Right lobe of liver (tissue), 4 donors: ENCODE measurements at regions not wholly inside any gene's neighbourhood (a gene's known extent, or its start where the extent isn't known, plus 50 kb on each side); places are given as distances from the start of the nearest gene placed in this dataset.

Experiments used
- POLR2A ChIP-seq: fragments of 450-650 bp; IDR thresholded peaks from one replicate; pipeline ENCODE4 v1.6.1; 2017; ENCODE audit warnings: antibody characterized with exemption, mild to moderate bottlenecking
- TF ChIP-seq, protein P1 (sequence below), 4 donors: fragments of 200-600 bp in 3 of 4; fragments of 450-650 bp in 1 of 4; IDR thresholded peaks; one replicate each; pipeline versions ENCODE4 v1.5.1 to v1.8.0; 2016 to 2022; ENCODE audit warnings: antibody characterized with exemption in 4 of 4, mild to moderate bottlenecking in 2 of 4
- donor health status: DM: no; HTN: no; CAD: no.
- donor health status: DM: no; HTN: no; CAD: no.
- donor health status: DM: no; HTN: yes; CAD: no.

DNA sequence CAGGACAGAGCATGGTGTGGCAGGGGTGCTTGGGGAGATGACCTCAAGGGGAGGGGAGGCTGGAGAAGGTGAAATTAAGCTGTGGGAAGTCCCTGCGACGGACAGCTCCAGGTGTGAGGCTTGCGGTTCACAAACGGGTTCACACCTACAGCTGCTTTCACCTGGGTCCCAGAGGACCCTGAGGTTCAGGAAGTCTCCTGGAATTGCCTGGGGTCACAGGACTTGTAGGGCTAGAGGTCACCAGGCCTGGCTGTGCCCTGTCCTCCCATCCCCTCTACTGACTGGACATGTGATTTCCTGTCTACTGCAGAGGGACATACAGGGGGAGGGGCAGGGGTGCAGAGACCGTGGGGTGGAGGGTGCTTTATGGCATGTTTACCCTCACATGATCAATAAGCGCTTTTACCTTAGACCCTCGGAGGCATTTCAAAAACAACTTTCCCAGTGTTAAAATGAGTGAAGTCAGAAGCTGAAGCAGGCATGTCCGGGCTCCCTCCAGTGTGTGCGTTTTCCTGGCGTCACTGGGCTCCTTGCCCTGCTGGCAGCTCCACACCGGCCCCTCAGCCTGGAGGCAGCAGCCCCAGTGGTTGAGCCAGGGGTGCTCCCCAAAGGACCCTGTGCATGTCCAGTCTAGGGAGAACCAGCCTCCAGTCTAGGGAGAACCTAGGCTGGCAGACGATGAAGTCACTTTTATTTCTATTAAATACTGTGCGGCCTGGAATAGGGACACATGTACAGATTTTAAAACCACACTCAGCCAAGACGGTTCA, 66.6 kb upstream of the IGFBP3 start:
- TF ChIP-seq, protein P1, sequence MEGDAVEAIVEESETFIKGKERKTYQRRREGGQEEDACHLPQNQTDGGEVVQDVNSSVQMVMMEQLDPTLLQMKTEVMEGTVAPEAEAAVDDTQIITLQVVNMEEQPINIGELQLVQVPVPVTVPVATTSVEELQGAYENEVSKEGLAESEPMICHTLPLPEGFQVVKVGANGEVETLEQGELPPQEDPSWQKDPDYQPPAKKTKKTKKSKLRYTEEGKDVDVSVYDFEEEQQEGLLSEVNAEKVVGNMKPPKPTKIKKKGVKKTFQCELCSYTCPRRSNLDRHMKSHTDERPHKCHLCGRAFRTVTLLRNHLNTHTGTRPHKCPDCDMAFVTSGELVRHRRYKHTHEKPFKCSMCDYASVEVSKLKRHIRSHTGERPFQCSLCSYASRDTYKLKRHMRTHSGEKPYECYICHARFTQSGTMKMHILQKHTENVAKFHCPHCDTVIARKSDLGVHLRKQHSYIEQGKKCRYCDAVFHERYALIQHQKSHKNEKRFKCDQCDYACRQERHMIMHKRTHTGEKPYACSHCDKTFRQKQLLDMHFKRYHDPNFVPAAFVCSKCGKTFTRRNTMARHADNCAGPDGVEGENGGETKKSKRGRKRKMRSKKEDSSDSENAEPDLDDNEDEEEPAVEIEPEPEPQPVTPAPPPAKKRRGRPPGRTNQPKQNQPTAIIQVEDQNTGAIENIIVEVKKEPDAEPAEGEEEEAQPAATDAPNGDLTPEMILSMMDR (IDR thresholded peaks at IDR 0.05) = no peak
- no peak for TF ChIP-seq POLR2A
